Activated CD8-positive, alpha-beta T cell treated with anti-CD3 and anti-CD28 coated beads for 36 hours (primary cell): ENCODE measurements at regions not wholly inside any gene's neighbourhood (a gene's known extent, or its start where the extent isn't known, plus 50 kb on each side); places are given as distances from the start of the nearest gene placed in this dataset.

Source experiments
- ATAC-seq: fragments of 200-7000 bp; cut with Tn5 transposase; one replicate; pipeline ENCODE4 v1.10.0; 2021; ENCODE audit warnings: mild to moderate bottlenecking, moderate library complexity
- CTCF ChIA-PET: fragments of 350-600 bp; sonication (Branson Sonifier 250); formaldehyde crosslinking; loops from one replicate; lab custom pipeline; 2021; ENCODE audit warnings: antibody characterized with exemption; lab: Charles Lee
- POLR2A ChIA-PET: fragments of 350-600 bp; sonication (Branson Sonifier 250); formaldehyde crosslinking; loops from one replicate; lab custom pipeline; 2021; ENCODE audit warnings: antibody characterized with exemption; lab: Charles Lee
- DNase-seq: peaks from one replicate; pipeline ENCODE4 v3.0.0-alpha.2; 2020
- H3K27ac Mint-ChIP-seq: one replicate; pipeline ENCODE4 v1.8.0; 2021; ENCODE audit warnings: mild to moderate bottlenecking, mixed read lengths
- H3K27me3 Mint-ChIP-seq: one replicate; pipeline ENCODE4 v1.8.0; 2021; ENCODE audit warnings: mixed read lengths
- H3K36me3 Mint-ChIP-seq: one replicate; pipeline ENCODE4 v1.8.0; 2021; ENCODE audit warnings: low read depth, mixed read lengths
- H3K4me1 Mint-ChIP-seq: one replicate; pipeline ENCODE4 v1.8.0; 2021; ENCODE audit warnings: low read depth, mixed read lengths
- H3K4me3 Mint-ChIP-seq: one replicate; pipeline ENCODE4 v1.8.0; 2021; ENCODE audit warnings: mild to moderate bottlenecking, moderate library complexity, mixed read lengths
- H3K9me3 Mint-ChIP-seq: one replicate; pipeline ENCODE4 v1.8.0; 2021; ENCODE audit warnings: mixed read lengths
- intact Hi-C: fragments of 100-400 bp; cut with micrococcal nuclease; formaldehyde crosslinking; loops from one replicate; pipeline ENCODE4 v1.10.0; 2022
- TF ChIP-seq, protein P1 (sequence below): fragments of 200-600 bp; IDR thresholded peaks from one replicate; pipeline ENCODE4 v1.8.0; 2022; ENCODE audit warnings: antibody characterized with exemption, mild to moderate bottlenecking

DNA sequence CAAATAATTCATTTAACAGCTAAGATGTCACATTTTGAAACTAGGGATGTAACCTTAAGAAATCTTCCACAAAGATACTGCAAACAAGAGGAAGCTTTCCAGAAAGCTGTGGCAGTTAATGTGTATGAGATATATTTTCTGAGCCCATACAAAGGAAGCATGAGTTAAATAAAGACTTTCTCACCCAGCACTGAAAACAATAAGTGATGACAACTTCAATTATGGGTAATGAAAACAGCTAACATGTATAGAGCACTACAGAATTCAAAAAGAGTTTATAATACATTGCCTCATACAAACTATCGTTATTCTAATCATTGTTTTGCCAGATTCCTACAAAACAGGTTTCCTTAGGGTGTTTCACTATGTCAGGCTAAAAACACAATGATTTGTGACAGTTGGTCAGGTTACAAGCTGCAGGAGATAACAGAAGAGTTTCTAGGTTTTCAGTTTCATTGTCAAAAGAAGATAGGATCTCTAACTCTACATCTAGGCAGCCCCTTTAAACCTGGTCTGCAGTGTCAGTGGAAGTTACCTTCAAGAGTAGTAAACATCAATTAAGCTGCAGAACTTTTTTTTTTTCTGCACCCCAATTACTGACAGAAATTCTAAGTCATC, 618.1 kb upstream of the ADGRL3 start:
- H3K4me1 Mint-ChIP-seq: no peaks in the 10 kb centered on the region
- H3K4me3 Mint-ChIP-seq: no peak overlapping the region
- H3K27ac Mint-ChIP-seq: no peak overlapping the region
- ATAC-seq: no peak
- intact Hi-C loops: no loop called here
- ChIA-PET POLR2A (no interaction called here), CTCF (no interaction called here)
- no peak for DNase-seq
- H3K9me3 Mint-ChIP-seq: peaks cover 9% of the 10 kb centered on the region
- TF ChIP-seq, protein P1, sequence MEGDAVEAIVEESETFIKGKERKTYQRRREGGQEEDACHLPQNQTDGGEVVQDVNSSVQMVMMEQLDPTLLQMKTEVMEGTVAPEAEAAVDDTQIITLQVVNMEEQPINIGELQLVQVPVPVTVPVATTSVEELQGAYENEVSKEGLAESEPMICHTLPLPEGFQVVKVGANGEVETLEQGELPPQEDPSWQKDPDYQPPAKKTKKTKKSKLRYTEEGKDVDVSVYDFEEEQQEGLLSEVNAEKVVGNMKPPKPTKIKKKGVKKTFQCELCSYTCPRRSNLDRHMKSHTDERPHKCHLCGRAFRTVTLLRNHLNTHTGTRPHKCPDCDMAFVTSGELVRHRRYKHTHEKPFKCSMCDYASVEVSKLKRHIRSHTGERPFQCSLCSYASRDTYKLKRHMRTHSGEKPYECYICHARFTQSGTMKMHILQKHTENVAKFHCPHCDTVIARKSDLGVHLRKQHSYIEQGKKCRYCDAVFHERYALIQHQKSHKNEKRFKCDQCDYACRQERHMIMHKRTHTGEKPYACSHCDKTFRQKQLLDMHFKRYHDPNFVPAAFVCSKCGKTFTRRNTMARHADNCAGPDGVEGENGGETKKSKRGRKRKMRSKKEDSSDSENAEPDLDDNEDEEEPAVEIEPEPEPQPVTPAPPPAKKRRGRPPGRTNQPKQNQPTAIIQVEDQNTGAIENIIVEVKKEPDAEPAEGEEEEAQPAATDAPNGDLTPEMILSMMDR: no peak
- no peaks in the 10 kb centered on the region for H3K27me3 Mint-ChIP-seq
- no peaks in the 10 kb centered on the region for H3K36me3 Mint-ChIP-seq

DNA sequence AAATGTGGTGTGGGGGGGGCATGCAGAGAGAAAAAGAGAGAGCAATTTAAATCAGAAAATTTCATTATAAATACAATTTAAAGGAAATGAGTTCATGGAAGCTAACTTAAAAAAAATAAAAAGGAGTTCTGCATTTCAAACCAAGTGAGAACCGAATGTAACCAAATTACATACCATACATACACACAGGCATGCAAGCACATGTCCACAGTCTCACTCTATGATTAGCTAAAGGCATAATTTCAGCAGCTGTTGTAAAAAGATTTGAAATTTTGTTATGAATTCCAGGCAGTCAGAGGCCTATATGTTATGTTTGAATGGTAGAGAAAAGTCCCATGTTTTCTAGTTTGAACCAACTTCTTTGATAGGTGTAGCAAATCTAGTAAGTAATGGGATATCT, 611.6 kb upstream of the ADGRL3 start:
- no peaks in the 10 kb centered on the region for H3K27me3 Mint-ChIP-seq
- no peaks in the 10 kb centered on the region for H3K36me3 Mint-ChIP-seq
- intact Hi-C loops: no loop called here
- no peaks in the 10 kb centered on the region for H3K4me1 Mint-ChIP-seq
- TF ChIP-seq, protein P1: no peak
- no peak for ATAC-seq
- no peak for DNase-seq
- no peak overlapping the region for H3K27ac Mint-ChIP-seq
- H3K9me3 Mint-ChIP-seq: peaks cover 3% of the 10 kb centered on the region
- ChIA-PET POLR2A (no interaction called here), CTCF (no interaction called here)
- no peak overlapping the region for H3K4me3 Mint-ChIP-seq

DNA sequence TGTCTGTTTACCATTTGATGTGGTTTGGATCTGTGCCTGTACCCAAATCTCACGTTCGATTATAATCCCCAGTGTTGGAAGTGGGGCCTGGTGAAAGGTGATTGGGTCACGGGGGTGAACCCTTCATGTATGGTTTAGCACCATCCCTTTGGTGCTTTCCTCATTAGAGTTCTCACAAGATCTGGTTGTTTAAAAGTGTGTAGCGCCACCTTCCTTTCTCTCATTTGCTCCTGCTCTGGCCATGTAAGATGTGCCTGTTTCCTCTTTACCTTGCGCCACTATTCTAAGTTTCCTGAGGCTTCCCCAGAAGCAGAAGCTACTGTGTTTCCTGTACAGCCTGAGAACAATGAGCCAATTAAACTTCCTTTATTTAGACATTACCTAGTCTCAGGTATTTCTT, 610.7 kb upstream of the ADGRL3 start:
- ChIA-PET POLR2A (no interaction called here), CTCF (no interaction called here)
- DNase-seq (no peak), ATAC-seq (no peak)
- TF ChIP-seq, protein P1: no peak
- intact Hi-C loops: no loop called here
- H3K4me1 Mint-ChIP-seq: no peaks in the 10 kb centered on the region
- H3K27ac Mint-ChIP-seq: no peak overlapping the region
- no peaks in the 10 kb centered on the region for H3K27me3 Mint-ChIP-seq
- H3K4me3 Mint-ChIP-seq: no peak overlapping the region
- H3K36me3 Mint-ChIP-seq: no peaks in the 10 kb centered on the region
- peaks cover 8% of the 10 kb centered on the region for H3K9me3 Mint-ChIP-seq

DNA sequence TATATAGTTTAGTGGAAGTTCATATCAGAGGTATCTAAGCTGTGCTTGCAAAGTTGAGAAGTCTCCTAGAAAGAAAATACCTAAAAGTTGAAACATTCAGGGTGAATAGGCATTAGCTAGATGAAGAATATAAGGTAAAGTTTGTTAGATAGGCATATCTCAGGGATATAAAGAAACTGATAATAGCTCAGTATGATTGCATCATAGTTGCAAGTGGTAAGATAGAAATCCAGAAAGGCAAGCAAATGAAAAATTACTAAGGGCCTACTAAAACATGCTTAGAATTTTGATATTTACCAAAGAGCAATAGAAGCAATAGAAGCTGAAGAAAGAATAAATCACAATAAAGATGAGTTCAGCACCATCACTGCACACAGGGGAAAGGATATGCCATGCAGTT, 610.0 kb upstream of the ADGRL3 start:
- Mint-ChIP-seq H3K27me3 (no peaks in the 10 kb centered on the region), H3K4me1 (no peaks in the 10 kb centered on the region), H3K36me3 (no peaks in the 10 kb centered on the region), H3K27ac (no peak overlapping the region), H3K9me3 (peaks cover 8% of the 10 kb centered on the region), H3K4me3 (no peak overlapping the region)
- DNase-seq (no peak), ATAC-seq (no peak)
- TF ChIP-seq, protein P1: no peak
- intact Hi-C loops: no loop called here
- ChIA-PET CTCF (no interaction called here), POLR2A (no interaction called here)

DNA sequence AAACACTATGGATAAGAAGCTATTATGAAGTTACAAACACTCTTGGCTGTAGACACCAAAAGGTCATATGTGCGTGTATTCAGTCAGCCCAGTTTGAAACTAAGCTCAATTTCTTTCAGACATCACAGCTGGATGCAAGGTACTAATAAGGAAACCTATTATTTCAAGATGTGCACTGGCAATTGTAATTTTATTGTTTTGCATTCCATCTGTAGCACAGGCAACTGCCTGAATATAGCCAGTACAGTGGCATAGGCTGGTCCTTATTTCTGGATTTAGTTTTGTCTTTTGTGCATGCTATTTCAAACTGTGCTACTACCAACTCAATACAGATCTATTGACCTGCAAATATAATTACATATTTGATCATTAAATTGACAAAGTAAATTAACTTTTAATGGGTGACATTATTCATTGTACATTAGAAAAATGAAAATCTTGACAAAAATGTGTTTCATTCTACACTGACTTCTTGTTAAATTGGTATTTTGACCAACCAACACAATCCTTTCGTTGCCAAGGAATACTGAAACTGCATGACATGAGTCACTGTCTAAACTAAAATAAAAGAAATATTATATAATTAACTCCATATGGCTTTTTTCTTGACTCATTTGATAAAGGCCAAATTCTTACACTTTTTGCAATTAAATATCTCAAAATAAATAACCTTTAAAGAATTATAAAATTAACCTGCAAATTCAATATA, 594.3 kb upstream of the ADGRL3 start:
- CTCF ChIA-PET: no interaction called here
- intact Hi-C loops: no loop called here
- no peak overlapping the region for H3K27ac Mint-ChIP-seq
- H3K4me3 Mint-ChIP-seq: no peak overlapping the region
- no peaks in the 10 kb centered on the region for H3K4me1 Mint-ChIP-seq
- no peak for DNase-seq
- POLR2A ChIA-PET: no interaction called here
- H3K27me3 Mint-ChIP-seq: no peaks in the 10 kb centered on the region
- no peaks in the 10 kb centered on the region for H3K36me3 Mint-ChIP-seq
- peaks cover 19% of the 10 kb centered on the region for H3K9me3 Mint-ChIP-seq
- ATAC-seq: no peak
- TF ChIP-seq, protein P1: no peak
